ENCODE measurements at regions not wholly inside any gene's neighbourhood (a gene's known extent, or its start where the extent isn't known, plus 50 kb on each side); places are given as distances from the start of the nearest gene placed in this dataset.

- TF ChIP-seq CTCF (IDR thresholded peaks at IDR 0.05; ENCODE audit: low read length) (no peak), EZH2 (IDR thresholded peaks at IDR 0.05; ENCODE audit: borderline replicate concordance, low read length) (no peak)
Observed at GRCh38 chr13:73991384-73991783, 142.8 kb downstream of the KLF12 start.
